Inferior parietal cortex (tissue), 1 donor: ENCODE measurements at regions not wholly inside any gene's neighbourhood (a gene's known extent, or its start where the extent isn't known, plus 50 kb on each side); places are given as distances from the start of the nearest gene placed in this dataset.
"Not testable (repeated sequence)": the region's sequence is repeated elsewhere in the genome, so short reads cannot be mapped to it uniquely, and the experiment has no call there.

ENCODE experiments used
- DNase-seq: peaks from one replicate; pipeline ENCODE4 v3.0.0-alpha.2; 2016; ENCODE audit errors: extremely low spot score

DNA sequence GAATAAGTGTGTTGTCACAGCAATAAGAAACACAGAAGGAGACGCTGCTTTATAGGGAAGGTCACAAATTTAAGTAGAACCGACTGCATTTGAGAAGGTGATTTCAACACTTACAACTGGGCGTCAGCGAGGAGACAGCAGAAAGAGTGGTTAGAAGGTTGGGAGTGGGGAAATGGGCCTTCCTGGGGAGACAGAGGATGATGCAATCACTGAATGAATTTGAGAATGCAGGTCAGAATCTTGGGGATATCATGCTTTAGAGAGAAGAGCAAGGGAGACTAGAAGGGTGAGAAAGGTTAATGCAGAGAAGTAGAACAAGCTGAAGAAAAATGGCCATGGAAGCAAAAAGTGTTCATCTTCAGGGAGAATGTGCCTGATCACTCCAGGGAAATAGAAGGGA, 616.1 kb upstream of the FAM98A start:
- DNase-seq: no peak

DNA sequence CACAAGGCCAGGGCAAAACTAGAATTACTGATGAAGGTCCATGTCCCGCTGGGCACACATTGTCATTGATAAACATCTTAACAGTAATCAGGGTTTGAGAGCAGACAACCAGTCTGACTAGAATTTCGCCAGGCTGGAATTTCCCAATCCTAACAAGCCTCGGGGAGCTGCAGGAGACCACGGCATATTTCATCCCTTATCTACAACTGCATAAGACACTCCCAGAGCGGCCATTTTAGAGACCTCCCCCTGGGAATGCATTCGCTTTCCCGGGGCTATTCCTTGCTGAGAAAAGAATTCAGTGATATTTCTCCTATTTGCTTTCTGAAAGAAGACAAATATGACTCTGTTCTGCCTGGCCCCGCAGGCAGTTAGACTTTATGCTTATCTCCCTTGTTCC, 611.3 kb upstream of the FAM98A start:
- DNase-seq: not testable (repeated sequence)

- DNase-seq: no peak
These were observed 605.5 kb upstream of the FAM98A start for GRCh38 chr2:34204560-34204959.

DNA sequence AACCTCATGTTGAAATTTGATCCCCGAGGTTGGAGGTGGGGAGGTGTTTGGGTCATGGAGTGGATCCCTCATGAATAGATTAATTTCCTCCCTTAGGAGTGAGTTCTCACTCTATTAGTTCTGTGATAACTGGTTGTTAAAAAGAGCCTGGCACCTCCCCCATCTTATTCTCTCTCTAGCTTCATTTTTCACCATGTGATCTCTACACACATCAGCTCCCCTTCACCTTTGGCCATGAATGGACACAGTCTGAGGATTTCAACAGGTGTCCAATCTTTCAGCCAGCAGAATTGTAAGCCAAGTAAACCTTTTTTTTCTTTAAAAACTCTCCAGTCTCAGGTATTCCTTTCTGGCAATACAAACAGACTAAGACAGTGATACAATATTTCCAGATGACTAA, 602.0 kb upstream of the FAM98A start:
- DNase-seq: no peak

DNA sequence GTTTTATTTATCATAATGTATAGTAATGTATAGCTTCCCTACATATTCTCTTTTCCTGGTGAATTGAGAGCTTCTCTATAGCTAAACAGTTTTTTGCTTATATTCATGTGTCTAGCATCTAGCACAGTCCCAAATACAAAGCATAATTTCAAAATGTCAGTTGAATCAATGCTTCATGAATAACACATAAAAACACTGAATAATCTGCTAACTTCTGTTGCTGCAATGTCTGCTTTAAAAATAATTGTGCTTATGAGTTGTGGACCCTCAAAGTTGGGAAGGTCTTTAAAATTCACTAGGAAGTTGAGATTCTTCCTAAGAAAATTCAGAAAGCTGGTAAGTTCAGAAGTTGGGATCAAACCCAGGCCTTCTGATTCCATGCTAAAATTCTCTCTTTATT, 600.9 kb upstream of the FAM98A start:
- no peak for DNase-seq

DNA sequence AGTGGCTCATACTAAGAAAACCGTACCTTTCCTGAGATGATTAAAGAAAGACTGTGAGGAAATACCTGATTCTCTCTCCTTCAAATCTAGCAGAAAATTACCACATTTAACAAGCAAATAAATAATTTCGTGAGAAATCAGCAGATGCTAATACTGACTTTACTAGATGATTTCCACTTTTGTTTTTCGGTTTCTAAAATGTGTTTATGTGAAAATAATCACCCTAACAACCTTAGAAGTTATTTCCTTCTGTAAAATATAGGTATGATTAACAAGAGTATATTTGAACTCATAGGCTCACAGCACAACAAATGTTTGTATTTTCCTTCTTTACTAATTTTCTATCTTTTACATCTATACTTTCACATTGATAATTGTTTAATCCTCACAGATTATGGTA, 594.1 kb upstream of the FAM98A start:
- no peak for DNase-seq

- DNase-seq: no peak
These were observed 589.6 kb upstream of the FAM98A start for GRCh38 chr2:34188464-34189303.

GRCh38 chr2:34179511-34179910, 580.4 kb upstream of the FAM98A start:
- DNase-seq: no peak

DNA sequence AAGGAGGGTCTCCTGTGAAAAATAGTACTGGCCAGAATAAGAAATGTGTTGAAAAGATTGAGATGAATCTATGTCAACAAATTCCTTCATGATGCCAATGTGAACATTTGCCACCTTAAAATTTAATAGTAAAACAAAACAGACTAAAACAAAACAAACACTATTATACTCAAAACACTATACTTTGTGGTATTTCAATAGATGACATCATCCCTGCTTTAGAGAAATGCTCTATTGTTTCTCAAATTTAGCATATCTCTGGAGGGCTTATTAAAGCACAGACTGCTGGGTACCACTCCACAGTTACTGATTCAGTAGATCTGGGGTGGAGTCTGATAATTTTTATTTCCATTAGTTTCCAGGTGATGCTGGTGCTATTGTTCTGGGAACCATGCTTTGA, 579.4 kb upstream of the FAM98A start:
- DNase-seq: no peak

DNA sequence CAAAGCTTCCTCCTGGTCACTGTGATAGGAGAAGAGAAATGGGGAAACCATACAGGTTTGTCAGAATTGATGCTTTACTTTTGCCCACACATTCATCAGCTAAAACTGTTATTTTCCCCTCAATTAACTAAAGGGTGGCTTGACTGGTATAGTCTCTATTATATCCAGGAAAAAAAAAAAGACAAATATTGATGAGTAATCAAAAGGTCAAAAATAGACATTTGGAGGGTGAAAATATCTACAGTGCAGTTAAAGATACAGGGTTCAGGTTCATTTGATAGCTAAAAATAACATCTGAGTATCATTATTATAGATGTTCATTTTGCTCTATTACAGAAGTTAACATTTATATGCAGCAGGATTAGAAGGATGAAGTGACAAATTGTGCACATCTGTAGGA, 577.6 kb upstream of the FAM98A start:
- no peak for DNase-seq

DNA sequence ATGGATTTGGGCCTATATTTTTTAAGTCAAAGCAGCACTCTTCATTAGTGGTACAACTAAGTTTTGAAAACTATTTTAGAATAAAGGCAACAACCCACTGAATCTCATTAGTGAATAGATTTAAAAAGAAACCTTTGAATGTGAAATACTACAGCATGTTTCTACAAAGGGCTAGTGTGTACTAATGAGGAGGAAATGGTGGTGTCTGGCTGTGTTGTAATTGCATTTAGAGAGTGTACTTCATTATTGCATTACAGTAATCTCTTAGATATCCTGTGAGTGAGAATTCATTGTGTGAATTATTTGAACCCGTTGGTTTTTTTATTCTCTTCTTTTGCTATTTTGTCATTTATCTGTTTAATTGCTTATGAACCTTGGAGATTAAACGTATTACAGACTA, 575.4 kb upstream of the FAM98A start:
- no peak for DNase-seq

- DNase-seq: no peak
These were observed 563.1 kb upstream of the FAM98A start for GRCh38 chr2:34162231-34162630.

DNA sequence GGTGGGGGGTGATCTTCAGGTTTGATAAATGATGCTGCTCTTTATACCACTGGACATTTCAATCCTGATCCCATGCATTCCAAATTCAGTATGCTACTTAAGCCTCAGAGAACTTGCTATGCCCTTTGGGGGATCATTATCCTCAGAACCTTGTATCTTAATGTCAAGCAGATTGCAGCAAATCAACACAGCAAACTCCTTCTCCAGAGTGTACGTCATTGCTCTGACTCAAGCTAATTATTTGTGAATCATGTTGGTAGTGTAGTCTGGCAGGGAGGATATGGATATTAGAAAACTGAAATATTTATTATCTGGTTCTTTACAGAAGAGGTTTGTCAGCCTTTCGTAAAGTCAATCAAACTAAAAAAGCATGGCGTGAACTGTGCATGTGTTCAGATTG, 562.5 kb upstream of the FAM98A start:
- DNase-seq: no peak

DNA sequence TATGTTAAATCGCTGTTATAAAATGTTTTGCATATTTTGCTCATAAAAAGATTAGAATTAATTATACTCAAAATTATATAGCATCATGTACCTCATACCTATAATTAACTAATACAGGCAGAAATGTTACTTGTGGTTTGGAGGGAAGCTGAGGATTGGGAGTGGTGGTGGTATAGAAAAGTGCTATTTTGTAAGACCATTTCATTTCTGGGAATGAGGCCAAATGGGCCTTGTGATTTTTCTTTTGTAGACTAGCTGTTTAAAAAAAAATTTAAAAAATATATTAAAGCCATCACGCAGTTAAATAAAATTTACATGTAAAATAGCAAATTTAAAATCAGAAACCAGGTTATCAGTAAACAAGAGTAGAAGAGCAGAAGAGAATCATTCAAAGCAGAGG, 560.8 kb upstream of the FAM98A start:
- DNase-seq: no peak

- no peak for DNase-seq
These were observed 554.4 kb upstream of the FAM98A start for GRCh38 chr2:34153484-34153883.

DNA sequence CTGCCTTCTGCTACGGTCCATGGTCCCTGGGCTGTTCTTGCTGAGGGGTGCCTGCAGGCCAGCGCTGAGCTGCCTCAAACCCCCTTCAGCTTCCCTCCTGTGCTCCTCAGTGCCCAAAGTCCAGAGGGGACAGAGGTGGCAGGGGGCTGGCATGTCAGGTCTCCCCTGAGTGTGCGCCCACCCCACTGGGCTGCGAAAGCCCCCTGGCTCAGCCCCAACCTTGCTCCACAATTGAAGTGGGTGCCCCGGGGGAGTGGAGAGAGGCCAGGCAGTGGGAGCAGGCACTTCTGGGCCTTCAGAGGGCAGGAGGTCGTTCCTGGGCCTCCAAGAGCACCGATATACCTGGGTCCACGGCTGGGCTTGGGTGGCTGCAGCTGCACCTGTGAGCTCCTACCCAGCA, 548.7 kb upstream of the FAM98A start:
- no peak for DNase-seq

DNA sequence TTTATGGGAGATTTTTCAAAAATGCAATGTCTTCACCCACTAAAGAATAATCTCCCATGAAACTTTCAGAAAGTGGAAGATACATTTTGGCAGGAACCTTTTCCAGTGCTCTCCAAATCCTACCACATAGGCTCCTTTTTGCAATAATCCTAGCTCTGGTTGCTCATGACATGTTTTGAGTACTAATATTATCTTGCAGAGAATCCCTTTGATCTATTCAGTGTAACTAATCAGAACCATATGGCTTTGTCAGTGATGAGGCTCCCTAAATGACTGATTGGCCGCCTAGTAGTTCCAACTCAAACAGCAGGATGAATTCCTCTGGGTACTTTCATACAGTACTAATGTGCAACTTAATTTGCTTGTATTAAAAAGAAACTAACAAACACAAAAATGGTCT, 544.0 kb upstream of the FAM98A start:
- DNase-seq: no peak

DNA sequence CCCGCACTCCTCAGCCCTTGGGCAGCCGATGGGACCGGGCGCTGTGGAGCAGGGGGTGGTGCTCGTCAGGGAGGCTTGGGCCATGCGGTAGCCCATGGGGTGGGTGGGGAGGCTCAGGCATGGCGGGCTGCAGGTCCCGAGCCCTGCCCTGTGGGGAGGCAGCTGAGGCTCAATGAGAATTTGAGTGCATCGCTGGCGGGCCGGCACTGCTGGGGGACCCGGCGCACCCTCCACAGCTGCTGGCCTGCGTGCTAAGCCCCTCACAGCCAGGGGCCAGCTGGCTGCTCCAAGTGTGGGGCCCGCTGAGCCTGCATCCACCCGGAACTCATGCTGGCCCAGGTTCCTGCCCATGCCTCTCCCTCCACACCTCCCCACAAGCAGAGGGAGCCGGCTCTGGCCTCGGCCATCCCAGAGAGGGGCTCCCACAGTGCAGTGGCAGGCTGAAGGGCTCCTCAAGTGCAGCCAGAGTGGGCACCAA, 543.5 kb upstream of the FAM98A start:
- DNase-seq: not testable (repeated sequence)

DNA sequence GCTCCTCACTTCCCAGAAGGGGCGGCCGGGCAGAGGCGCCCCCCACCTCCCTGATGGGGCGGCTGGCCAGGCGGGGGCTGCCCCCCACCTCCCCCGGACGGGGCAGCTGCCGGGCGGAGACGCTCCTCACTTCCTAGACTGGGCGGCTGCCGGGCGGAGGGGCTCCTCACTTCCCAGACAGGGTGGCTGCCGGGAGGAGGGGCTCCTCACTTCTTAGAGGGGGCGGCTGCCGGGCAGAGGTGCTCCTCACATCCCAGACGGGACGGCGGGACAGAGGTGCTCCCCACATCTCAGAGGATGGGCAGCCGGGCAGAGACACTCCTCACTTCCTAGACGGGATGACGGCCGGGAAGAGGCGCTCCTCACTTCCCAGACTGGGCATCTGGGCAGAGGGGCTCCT, 534.0 kb upstream of the FAM98A start:
- not testable (repeated sequence) for DNase-seq

GRCh38 chr2:34126279-34126678, 527.2 kb upstream of the FAM98A start:
- no peak for DNase-seq

- no peak for DNase-seq
These were observed 525.1 kb upstream of the FAM98A start for GRCh38 chr2:34123996-34124785.

GRCh38 chr2:34121076-34121475, 522.0 kb upstream of the FAM98A start:
- DNase-seq: no peak

DNA sequence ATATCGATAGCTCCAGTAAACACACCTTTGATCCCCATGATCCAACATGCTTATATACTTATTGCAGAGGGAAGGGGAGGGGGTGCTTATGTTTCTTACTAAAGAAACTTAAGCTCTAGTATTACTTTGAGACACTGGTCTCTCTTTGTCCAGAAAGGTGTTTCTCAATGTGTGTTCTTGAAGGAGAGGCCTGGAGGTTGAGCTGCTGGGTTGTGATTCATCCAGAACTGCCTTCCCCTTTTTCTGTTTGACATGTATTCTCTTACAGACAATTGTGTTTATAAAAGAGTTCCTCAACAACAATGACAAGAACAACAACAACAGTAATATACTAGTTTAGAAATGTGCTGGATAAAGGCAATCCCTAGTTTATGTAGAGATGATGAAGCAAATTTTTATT, 516.0 kb upstream of the FAM98A start:
- DNase-seq: no peak
